ENCODE measurements at regions not wholly inside any gene's neighbourhood (a gene's known extent, or its start where the extent isn't known, plus 50 kb on each side); places are given as distances from the start of the nearest gene placed in this dataset.
"Not testable (repeated sequence)": the region's sequence is repeated elsewhere in the genome, so short reads cannot be mapped to it uniquely, and the experiment has no call there.

- no peak for DNase-seq
Measured at GRCh38 chr3:35950021-35950420, 310.7 kb downstream of the ARPP21 start.

- DNase-seq: no peak
Measured at GRCh38 chr3:35954413-35954812, 315.1 kb downstream of the ARPP21 start.

GRCh38 chr3:35965908-35966307 is 326.6 kb downstream of the ARPP21 start:
- DNase-seq: no peak

- DNase-seq: no peak
Measured at GRCh38 chr3:35966629-35967464, 327.5 kb downstream of the ARPP21 start.

- DNase-seq: no peak
Measured at GRCh38 chr3:35968043-35968622, 328.8 kb downstream of the ARPP21 start.

GRCh38 chr3:35969406-35969805 is 330.1 kb downstream of the ARPP21 start:
- no peak for DNase-seq

- no peak for DNase-seq
Measured at GRCh38 chr3:35970793-35971192, 331.5 kb downstream of the ARPP21 start.

GRCh38 chr3:35971686-35972085 is 332.4 kb downstream of the ARPP21 start:
- no peak for DNase-seq

- DNase-seq: no peak
Measured at GRCh38 chr3:35974872-35975271, 335.5 kb downstream of the ARPP21 start.

GRCh38 chr3:35986161-35986560 is 346.8 kb downstream of the ARPP21 start:
- no peak for DNase-seq

GRCh38 chr3:35987386-35987785 is 348.1 kb downstream of the ARPP21 start:
- DNase-seq: no peak

GRCh38 chr3:35992041-35992440 is 352.7 kb downstream of the ARPP21 start:
- DNase-seq: no peak

- no peak for DNase-seq
Measured at GRCh38 chr3:36011791-36012190, 368.5 kb upstream of the STAC start.

- no peak for DNase-seq
Measured at GRCh38 chr3:36013425-36013824, 366.9 kb upstream of the STAC start.

- no peak for DNase-seq
Measured at GRCh38 chr3:36025232-36025631, 355.1 kb upstream of the STAC start.

GRCh38 chr3:36032180-36033047 is 347.9 kb upstream of the STAC start:
- DNase-seq: no peak

GRCh38 chr3:36058404-36059030 is 321.8 kb upstream of the STAC start:
- DNase-seq: no peak

- no peak for DNase-seq
Measured at GRCh38 chr3:36060950-36061349, 319.4 kb upstream of the STAC start.

GRCh38 chr3:36063992-36064391 is 316.3 kb upstream of the STAC start:
- no peak for DNase-seq

- no peak for DNase-seq
Measured at GRCh38 chr3:36065321-36065720, 315.0 kb upstream of the STAC start.

- no peak for DNase-seq
Measured at GRCh38 chr3:36075491-36075890, 304.8 kb upstream of the STAC start.

GRCh38 chr3:36077320-36077719 is 303.0 kb upstream of the STAC start:
- no peak for DNase-seq

GRCh38 chr3:36082958-36083357 is 297.3 kb upstream of the STAC start:
- DNase-seq: not testable (repeated sequence)
